Omental fat pad (tissue), 3 donors: ENCODE measurements at regions not wholly inside any gene's neighbourhood (a gene's known extent, or its start where the extent isn't known, plus 50 kb on each side); places are given as distances from the start of the nearest gene placed in this dataset.
"Not testable (repeated sequence)": the region's sequence is repeated elsewhere in the genome, so short reads cannot be mapped to it uniquely, and the experiment has no call there.

Experiments
- ATAC-seq: fragments of 150-250 bp; one replicate; pipeline ENCODE4 v1.9.1; 2016; ENCODE audit warnings: mild to moderate bottlenecking, moderate library complexity; ENCODE audit not compliant: low FRiP score
- DNase-seq: peaks from one replicate; pipeline ENCODE4 v3.0.0-alpha.2; 2019; ENCODE audit warnings: low spot score
- CTCF ChIP-seq, 3 donors: fragments of 450-650 bp; IDR thresholded peaks; one replicate each; pipeline ENCODE4 v1.5.1; 2016 to 2017; ENCODE audit warnings: antibody characterized with exemption in 3 of 3, mild to moderate bottlenecking in 3 of 3, moderate library complexity in 2 of 3

GRCh38 chr21:9780441-9780937 lies 740.9 kb upstream of the TPTE start:
- ATAC-seq: no peak
- TF ChIP-seq CTCF (IDR thresholded peaks at IDR 0.05): no peak

GRCh38 chr21:9783587-9783986 lies 737.8 kb upstream of the TPTE start:
- DNase-seq, ATAC-seq: not testable (repeated sequence)

More at GRCh38 chr21:9780441-9780937, 740.9 kb upstream of the TPTE start:
- no peak for DNase-seq

GRCh38 chr21:9784201-9784600 lies 737.2 kb upstream of the TPTE start:
- ATAC-seq, DNase-seq: not testable (repeated sequence)

GRCh38 chr21:9786092-9786491 lies 735.3 kb upstream of the TPTE start:
- not testable (repeated sequence) for ATAC-seq, DNase-seq

DNA sequence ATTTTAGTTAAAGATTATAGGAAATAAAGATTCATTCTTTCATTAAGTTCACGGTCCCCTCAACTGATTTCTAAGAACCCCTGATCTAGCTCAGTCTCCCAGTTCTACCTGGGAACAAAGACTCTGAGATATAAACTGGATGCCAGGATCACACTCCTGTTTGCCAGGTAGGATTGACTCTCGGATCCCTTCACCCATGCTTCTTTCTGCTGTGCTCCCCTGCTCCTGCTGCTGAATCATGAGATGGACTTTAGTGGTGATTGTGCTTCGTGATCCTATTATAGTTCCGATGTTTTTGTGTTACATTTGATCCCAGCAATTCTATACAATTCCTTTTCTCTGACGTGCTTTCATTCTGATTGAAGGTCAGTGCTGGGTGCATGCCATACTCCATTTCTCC lies 733.1 kb upstream of the TPTE start:
- not testable (repeated sequence) for ATAC-seq, DNase-seq

DNA sequence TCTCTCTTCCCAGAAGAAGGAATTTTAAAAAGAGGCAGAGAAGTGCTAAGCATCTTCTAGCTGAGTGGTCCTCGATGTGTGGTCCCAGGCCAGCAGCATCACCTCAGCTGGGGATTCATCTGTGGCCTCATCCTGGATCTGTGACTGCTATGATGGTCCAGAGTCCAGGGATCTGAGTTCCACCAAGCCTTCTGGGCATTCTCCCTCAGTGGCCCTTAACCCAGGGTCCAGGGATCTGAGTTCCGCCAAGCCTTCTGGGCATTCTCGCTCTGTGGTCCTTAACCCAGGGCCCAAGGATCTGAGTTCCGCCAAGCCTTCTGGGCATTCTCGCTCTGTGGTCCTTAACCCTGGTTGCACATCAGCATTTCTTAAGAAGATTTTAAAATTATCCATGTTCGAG lies 731.0 kb upstream of the TPTE start:
- not testable (repeated sequence) for DNase-seq, ATAC-seq

- ATAC-seq, DNase-seq: not testable (repeated sequence)
These were observed 729.9 kb upstream of the TPTE start for GRCh38 chr21:9791453-9791852.

DNA sequence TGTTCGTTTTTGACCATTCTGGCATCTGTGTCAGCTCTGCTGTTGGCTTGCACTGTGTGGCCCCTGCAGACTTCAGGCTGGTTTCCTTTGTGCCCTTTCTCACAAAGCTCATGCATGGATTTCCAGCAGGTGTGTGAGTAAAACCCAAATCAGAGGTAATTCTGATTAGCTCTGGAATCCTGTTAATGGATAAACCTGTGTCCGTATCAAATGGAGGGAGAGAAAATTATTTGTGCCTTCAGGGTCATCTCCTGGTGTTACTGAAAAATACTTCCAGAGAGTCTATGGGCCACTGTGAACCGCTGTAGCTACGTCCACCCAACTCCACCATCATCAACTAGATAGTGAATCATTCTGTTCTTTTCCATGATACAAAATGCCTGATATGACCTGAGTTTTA lies 726.1 kb upstream of the TPTE start:
- not testable (repeated sequence) for DNase-seq, ATAC-seq

GRCh38 chr21:9796293-9796692 lies 725.1 kb upstream of the TPTE start:
- not testable (repeated sequence) for ATAC-seq, DNase-seq

- not testable (repeated sequence) for DNase-seq
- peak; percentile 64 for ATAC-seq
These were observed 713.7 kb upstream of the TPTE start for GRCh38 chr21:9807675-9808074.

DNA sequence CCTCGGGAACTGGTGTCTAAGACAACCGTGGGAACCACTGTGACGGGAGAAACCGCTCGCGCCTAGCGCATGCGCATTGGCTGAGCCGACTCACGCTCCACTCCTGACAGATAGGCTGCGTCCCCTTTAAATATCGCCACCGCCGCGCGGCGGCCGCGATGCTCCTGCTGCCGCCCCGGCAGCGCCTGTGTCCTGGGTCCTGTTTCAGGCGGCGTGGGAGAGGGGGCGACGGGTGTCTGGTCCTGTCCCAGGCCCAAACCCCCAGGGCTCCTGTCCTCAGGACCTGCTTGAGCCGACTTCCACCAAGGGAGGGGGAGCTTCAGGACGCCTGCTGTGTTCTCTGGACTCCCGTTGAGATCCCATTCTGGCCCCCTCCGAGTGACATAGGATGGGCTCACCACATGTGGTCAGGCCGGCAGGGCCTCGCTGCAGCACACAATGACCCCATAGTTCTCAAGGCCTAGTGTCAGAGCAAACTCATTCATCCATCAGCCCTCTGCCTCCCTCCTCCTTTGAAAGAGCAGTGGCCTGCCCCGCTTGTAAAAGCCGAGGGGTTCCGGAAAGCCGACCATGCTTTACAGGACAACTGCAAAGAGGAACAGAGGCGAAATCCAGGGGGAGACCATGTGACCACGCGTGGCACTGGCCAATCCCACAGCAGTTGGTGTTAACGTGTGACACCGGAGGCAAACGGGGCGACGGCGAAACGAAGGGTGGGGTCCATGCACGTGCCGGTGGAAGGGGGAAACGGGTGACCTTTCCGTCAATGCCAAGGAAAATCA lies 710.0 kb upstream of the TPTE start:
- ATAC-seq, DNase-seq: not testable (repeated sequence)

DNA sequence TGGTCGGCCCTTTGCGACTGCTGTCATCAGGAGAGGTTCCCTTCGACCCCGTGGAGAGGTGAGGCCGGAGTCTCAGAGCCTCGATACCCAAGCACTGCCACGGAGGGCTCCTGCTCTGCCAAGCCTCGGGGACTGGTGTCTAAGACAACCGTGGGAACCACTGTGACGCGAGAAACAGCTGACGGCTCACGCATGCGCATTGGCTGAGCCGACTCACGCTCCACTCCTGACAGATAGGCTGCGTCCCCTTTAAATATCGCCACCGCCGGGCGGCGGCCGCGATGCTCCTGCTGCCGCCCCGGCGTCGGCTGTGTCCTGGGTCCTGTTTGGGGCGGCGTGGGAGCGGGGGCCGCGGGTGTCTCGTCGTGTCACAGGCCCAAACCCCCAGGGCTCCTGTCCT lies 708.9 kb upstream of the TPTE start:
- not testable (repeated sequence) for DNase-seq, ATAC-seq

GRCh38 chr21:9813894-9814814 lies 707.2 kb upstream of the TPTE start:
- DNase-seq, ATAC-seq: not testable (repeated sequence)

GRCh38 chr21:9815181-9815789 lies 706.1 kb upstream of the TPTE start:
- not testable (repeated sequence) for DNase-seq, ATAC-seq

DNA sequence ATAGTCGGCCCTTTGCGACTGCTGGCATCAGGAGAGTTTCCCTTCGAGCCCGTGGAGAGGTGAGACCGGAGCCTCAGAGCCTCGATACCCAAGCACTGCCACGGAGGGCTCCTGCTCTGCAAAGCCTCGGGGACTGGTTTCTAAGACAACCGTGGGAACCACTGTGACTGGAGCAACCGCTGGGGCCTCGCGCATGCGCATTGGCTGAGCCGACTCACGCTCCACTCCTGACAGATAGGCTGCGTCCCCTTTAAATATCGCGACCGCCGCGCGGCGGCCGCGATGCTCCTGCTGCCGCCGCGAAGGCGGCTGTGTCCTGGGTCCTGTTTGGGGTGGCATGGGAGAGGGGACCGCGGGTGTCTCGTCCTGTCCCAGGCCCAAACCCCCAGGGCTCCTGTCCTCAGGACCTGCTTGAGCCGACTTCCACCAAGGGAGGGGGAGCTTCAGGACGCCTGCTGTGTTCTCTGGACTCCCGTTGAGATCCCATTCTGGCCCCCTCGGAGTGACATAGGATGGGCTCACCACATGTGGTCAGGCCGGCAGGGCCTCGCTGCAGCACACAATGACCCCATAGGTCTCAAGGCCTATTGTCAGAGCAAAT lies 704.5 kb upstream of the TPTE start:
- ATAC-seq, DNase-seq: not testable (repeated sequence)

DNA sequence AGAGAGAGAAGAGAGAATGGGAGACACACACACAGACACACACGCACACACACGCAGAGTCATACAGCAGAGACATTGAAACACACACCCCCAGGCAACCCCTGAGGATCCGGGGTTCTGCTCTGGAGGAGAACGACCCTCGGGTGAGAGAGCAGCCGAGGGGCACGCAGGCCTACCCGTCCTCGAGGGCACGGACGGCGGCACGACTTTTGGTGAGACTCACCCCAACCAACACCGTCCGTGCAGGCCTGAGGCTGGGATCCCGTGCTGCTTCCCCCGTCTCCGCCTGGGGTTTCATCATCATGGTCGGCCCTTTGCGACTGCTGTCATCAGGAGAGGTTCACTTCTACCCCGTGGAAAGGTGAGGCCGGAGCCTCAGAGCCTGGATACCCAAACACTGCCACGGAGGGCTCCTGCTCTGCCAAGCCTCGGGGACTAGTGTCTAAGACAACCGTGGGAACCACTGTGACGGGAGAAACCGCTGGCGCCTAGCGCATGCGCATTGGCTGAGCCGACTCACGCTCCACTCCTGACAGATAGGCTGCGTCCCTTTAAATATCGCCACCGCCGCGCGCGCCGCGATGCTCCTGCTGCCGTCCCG lies 703.4 kb upstream of the TPTE start:
- ATAC-seq, DNase-seq: not testable (repeated sequence)

- not testable (repeated sequence) for ATAC-seq, DNase-seq
These were observed 701.7 kb upstream of the TPTE start for GRCh38 chr21:9819549-9820192.
